ENCODE measurements at regions not wholly inside any gene's neighbourhood (a gene's known extent, or its start where the extent isn't known, plus 50 kb on each side); places are given as distances from the start of the nearest gene placed in this dataset.
"Not testable (repeated sequence)": the region's sequence is repeated elsewhere in the genome, so short reads cannot be mapped to it uniquely, and the experiment has no call there.

GRCh38 chr1:217049721-217050120 lies 326.5 kb upstream of the ESRRG start:
- TF ChIP-seq POLR2AphosphoS5 (IDR thresholded peaks at IDR 0.05; ENCODE audit: low read depth, low read length) (no peak), PAX5 (IDR thresholded peaks at IDR 0.05; ENCODE audit: insufficient read depth, low read length, severe bottlenecking) (no peak), POLR2A (IDR thresholded peaks at IDR 0.05; ENCODE audit: low read depth, low read length) (no peak), POU2F2 (IDR thresholded peaks at IDR 0.05; ENCODE audit: low read depth, low read length) (no peak), TAF1 (IDR thresholded peaks at IDR 0.05; ENCODE audit: low read depth, low read length) (no peak), SPI1 (IDR thresholded peaks at IDR 0.05; ENCODE audit: low read depth, low read length) (no peak)
- DNase-seq (ENCODE audit: insufficient read length, low spot score) (no peak), FAIRE-seq (no peak)

GRCh38 chr1:217049081-217049480 lies 325.9 kb upstream of the ESRRG start:
- DNase-seq (ENCODE audit: insufficient read length, low spot score) (no peak), FAIRE-seq (no peak)
- no peak for TF ChIP-seq POU2F2 (IDR thresholded peaks at IDR 0.05; ENCODE audit: low read depth, low read length)
- no peak for TF ChIP-seq PAX5 (IDR thresholded peaks at IDR 0.05; ENCODE audit: insufficient read depth, low read length, severe bottlenecking)
- TF ChIP-seq SPI1 (IDR thresholded peaks at IDR 0.05; ENCODE audit: low read depth, low read length) = no peak

- DNase-seq (ENCODE audit: insufficient read length, low spot score) = peak; percentile 2
- no peak for TF ChIP-seq POLR2AphosphoS5 (IDR thresholded peaks at IDR 0.05; ENCODE audit: low read depth, low read length)
- TF ChIP-seq PAX5 (IDR thresholded peaks at IDR 0.05; ENCODE audit: insufficient read depth, low read length, severe bottlenecking) = no peak
- no peak for TF ChIP-seq SPI1 (IDR thresholded peaks at IDR 0.05; ENCODE audit: low read depth, low read length)
- TF ChIP-seq TAF1 (IDR thresholded peaks at IDR 0.05; ENCODE audit: low read depth, low read length) = no peak
- no peak for TF ChIP-seq POU2F2 (IDR thresholded peaks at IDR 0.05; ENCODE audit: low read depth, low read length)
- TF ChIP-seq POLR2A (IDR thresholded peaks at IDR 0.05; ENCODE audit: low read depth, low read length) = no peak
- FAIRE-seq = no peak
These were observed 325.0 kb upstream of the ESRRG start for GRCh38 chr1:217048104-217048707.

- FAIRE-seq (no peak), DNase-seq (ENCODE audit: insufficient read length, low spot score) (no peak)
- TF ChIP-seq POLR2AphosphoS5 (IDR thresholded peaks at IDR 0.05; ENCODE audit: low read depth, low read length) (no peak), POLR2A (IDR thresholded peaks at IDR 0.05; ENCODE audit: low read depth, low read length) (no peak), PAX5 (IDR thresholded peaks at IDR 0.05; ENCODE audit: insufficient read depth, low read length, severe bottlenecking) (no peak), POU2F2 (IDR thresholded peaks at IDR 0.05; ENCODE audit: low read depth, low read length) (no peak), TAF1 (IDR thresholded peaks at IDR 0.05; ENCODE audit: low read depth, low read length) (no peak), SPI1 (IDR thresholded peaks at IDR 0.05; ENCODE audit: low read depth, low read length) (no peak)
These were observed 317.7 kb upstream of the ESRRG start for GRCh38 chr1:217040711-217041455.

GRCh38 chr1:217039926-217040325 lies 316.7 kb upstream of the ESRRG start:
- DNase-seq (ENCODE audit: insufficient read length, low spot score) = no peak
- FAIRE-seq = no peak
- TF ChIP-seq PAX5 (IDR thresholded peaks at IDR 0.05; ENCODE audit: insufficient read depth, low read length, severe bottlenecking) (no peak), POLR2A (IDR thresholded peaks at IDR 0.05; ENCODE audit: low read depth, low read length) (no peak), POLR2AphosphoS5 (IDR thresholded peaks at IDR 0.05; ENCODE audit: low read depth, low read length) (no peak), POU2F2 (IDR thresholded peaks at IDR 0.05; ENCODE audit: low read depth, low read length) (no peak), TAF1 (IDR thresholded peaks at IDR 0.05; ENCODE audit: low read depth, low read length) (no peak), SPI1 (IDR thresholded peaks at IDR 0.05; ENCODE audit: low read depth, low read length) (no peak)

GRCh38 chr1:217039139-217039538 lies 315.9 kb upstream of the ESRRG start:
- not testable (repeated sequence) for DNase-seq (ENCODE audit: insufficient read length, low spot score); FAIRE-seq

- FAIRE-seq (no peak), DNase-seq (ENCODE audit: insufficient read length, low spot score) (no peak)
- TF ChIP-seq SPI1 (IDR thresholded peaks at IDR 0.05; ENCODE audit: low read depth, low read length) = no peak
- no peak for TF ChIP-seq TAF1 (IDR thresholded peaks at IDR 0.05; ENCODE audit: low read depth, low read length)
- no peak for TF ChIP-seq POLR2AphosphoS5 (IDR thresholded peaks at IDR 0.05; ENCODE audit: low read depth, low read length)
- TF ChIP-seq POLR2A (IDR thresholded peaks at IDR 0.05; ENCODE audit: low read depth, low read length) = no peak
- no peak for TF ChIP-seq PAX5 (IDR thresholded peaks at IDR 0.05; ENCODE audit: insufficient read depth, low read length, severe bottlenecking)
- no peak for TF ChIP-seq POU2F2 (IDR thresholded peaks at IDR 0.05; ENCODE audit: low read depth, low read length)
These were observed 313.5 kb upstream of the ESRRG start for GRCh38 chr1:217036757-217037156.

- TF ChIP-seq SPI1 (IDR thresholded peaks at IDR 0.05; ENCODE audit: low read depth, low read length) (no peak), POU2F2 (IDR thresholded peaks at IDR 0.05; ENCODE audit: low read depth, low read length) (no peak), TAF1 (IDR thresholded peaks at IDR 0.05; ENCODE audit: low read depth, low read length) (no peak), POLR2A (IDR thresholded peaks at IDR 0.05; ENCODE audit: low read depth, low read length) (no peak)
- no peak for FAIRE-seq
- DNase-seq (ENCODE audit: insufficient read length, low spot score) = no peak
These were observed 309.6 kb upstream of the ESRRG start for GRCh38 chr1:217032715-217033367.

GRCh38 chr1:217029281-217030157 lies 306.3 kb upstream of the ESRRG start:
- TF ChIP-seq POLR2AphosphoS5 (IDR thresholded peaks at IDR 0.05; ENCODE audit: low read depth, low read length) (no peak), TAF1 (IDR thresholded peaks at IDR 0.05; ENCODE audit: low read depth, low read length) (no peak), PAX5 (IDR thresholded peaks at IDR 0.05; ENCODE audit: insufficient read depth, low read length, severe bottlenecking) (no peak), POLR2A (IDR thresholded peaks at IDR 0.05; ENCODE audit: low read depth, low read length) (no peak), POU2F2 (IDR thresholded peaks at IDR 0.05; ENCODE audit: low read depth, low read length) (no peak), SPI1 (IDR thresholded peaks at IDR 0.05; ENCODE audit: low read depth, low read length) (no peak)
- no peak for FAIRE-seq
- DNase-seq (ENCODE audit: insufficient read length, low spot score) = no peak

Data from GM12891 (cell line).